A549 (cell line): ENCODE measurements at regions not wholly inside any gene's neighbourhood (a gene's known extent, or its start where the extent isn't known, plus 50 kb on each side); places are given as distances from the start of the nearest gene placed in this dataset.
A peak's percentile ranks its signal among the peaks of the same experiment; 100 is the strongest.

Experiments used
- ATAC-seq, 2 experiments: fragments of 200-7000 bp in 1 of 2; fragments of >200 bp in 1 of 2; cut with Nextera tagmentation in 1 of 2; cut with Tn5 transposase in 1 of 2; 3 replicates each; pipeline versions ENCODE4 v1.8.0 to v1.9.1; 2018 to 2020; ENCODE audit warnings: mild to moderate bottlenecking in 1 of 2, moderate library complexity in 1 of 2
- CTCF ChIA-PET: fragments of 300-600 bp; sonication (Branson Sonifier 250); formaldehyde crosslinking; extraction: SDS; loops from one replicate; lab custom pipeline; 2021; ENCODE audit warnings: antibody characterized with exemption, inconsistent platforms; lab: Yijun Ruan, JAX
- POLR2A ChIA-PET: fragments of 350-600 bp; formaldehyde crosslinking; extraction: SDS; loops from one replicate; lab custom pipeline; 2021; ENCODE audit warnings: antibody characterized with exemption, inconsistent platforms; lab: Yijun Ruan, JAX
- DNase-seq, 2 experiments: peaks; one replicate each; pipeline versions ENCODE4 v3.0.0 to v3.0.0-alpha.2; 2011 to 2016; ENCODE audit warnings: low read depth in 1 of 2, low spot score in 1 of 2
- FAIRE-seq: peaks from 2 replicates; lab custom pipeline; 2011; peaks lifted over from hg19 to GRCh38; lab: Jason Lieb, UNC
- H3K27ac ChIP-seq, 2 experiments: fragments of >200 bp; sonication (Bioruptor Twin); formaldehyde crosslinking; 3 replicates each; pipeline ENCODE4 v1.5.1; 2016 to 2017
- H3K4me1 ChIP-seq: fragments of >200 bp; sonication (Bioruptor Twin); formaldehyde crosslinking; 3 replicates; pipeline ENCODE4 v1.6.1; 2016
- H3K4me2 ChIP-seq: fragments of >200 bp; sonication (Bioruptor Twin); formaldehyde crosslinking; 3 replicates; pipeline ENCODE4 v1.6.1; 2016
- H3K4me3 ChIP-seq: fragments of >200 bp; sonication (Bioruptor Twin); formaldehyde crosslinking; 3 replicates; pipeline ENCODE4 v1.5.1; 2016
- H3K9me3 ChIP-seq: fragments of >200 bp; sonication (Bioruptor Twin); formaldehyde crosslinking; 3 replicates; pipeline ENCODE4 v1.6.1; 2016
- ATOH8 ChIP-seq: fragments of 250-450 bp; sonication (Bioruptor Pico); IDR thresholded peaks from 2 replicates; pipeline ENCODE4 v1.5.0; 2020; ENCODE audit warnings: low read depth, mild to moderate bottlenecking, moderate library complexity
- CBX8 ChIP-seq: fragments of 200-600 bp; sonication (generic); IDR thresholded peaks from 2 replicates; pipeline ENCODE4 v1.6.1; 2016
- CEBPB ChIP-seq, 2 experiments: fragments of >200 bp in 1 of 2; sonication (Bioruptor Twin) in 1 of 2; formaldehyde crosslinking in 1 of 2; IDR thresholded peaks; 2 replicates each; pipeline ENCODE4 v1.6.1; 2012 to 2016
- CHD4 ChIP-seq: fragments of 200-600 bp; sonication (generic); IDR thresholded peaks from 2 replicates; pipeline ENCODE4 v1.6.1; 2016; ENCODE audit warnings: antibody characterized with exemption, mild to moderate bottlenecking, borderline replicate concordance
- E2F6 ChIP-seq: IDR thresholded peaks from 2 replicates; pipeline ENCODE4 v1.6.1; 2012; ENCODE audit warnings: low read depth, borderline replicate concordance
- EHF ChIP-seq: fragments of 250-450 bp; sonication (Bioruptor Pico); IDR thresholded peaks from 2 replicates; pipeline ENCODE4 v1.5.0; 2020; ENCODE audit warnings: mild to moderate bottlenecking
- ESRRA ChIP-seq: fragments of 150-350 bp; IDR thresholded peaks from 2 replicates; pipeline ENCODE4 v1.6.1; 2014; ENCODE audit warnings: mild to moderate bottlenecking, low read length, borderline replicate concordance
- FOXS1 ChIP-seq: fragments of 250-450 bp; sonication (Bioruptor Pico); IDR thresholded peaks from 2 replicates; pipeline ENCODE4 v1.5.0; 2020; ENCODE audit warnings: mild to moderate bottlenecking, moderate library complexity
- GATA3 ChIP-seq: IDR thresholded peaks from 2 replicates; pipeline ENCODE4 v1.6.1; 2012; ENCODE audit warnings: borderline replicate concordance
- HDAC2 ChIP-seq: fragments of 200-600 bp; sonication (generic); IDR thresholded peaks from 2 replicates; pipeline ENCODE4 v1.6.1; 2016
- HES2 ChIP-seq: fragments of >200 bp; sonication (Bioruptor Twin); formaldehyde crosslinking; IDR thresholded peaks from 2 replicates; pipeline ENCODE4 v1.6.1; 2016
- HOXB5 ChIP-seq: fragments of 250-450 bp; sonication (Bioruptor Pico); IDR thresholded peaks from 2 replicates; pipeline ENCODE4 v1.5.0; 2020; ENCODE audit warnings: mild to moderate bottlenecking, moderate library complexity
- JUN ChIP-seq, 2 experiments: fragments of >200 bp; sonication (Bioruptor Twin); formaldehyde crosslinking; IDR thresholded peaks; 2 replicates in 1 of 2; 3 replicates in 1 of 2; pipeline ENCODE4 v1.6.1; 2016 to 2017
- JUNB ChIP-seq: fragments of >200 bp; sonication (Bioruptor Twin); formaldehyde crosslinking; IDR thresholded peaks from 2 replicates; pipeline ENCODE4 v1.6.1; 2016
- KDM5A ChIP-seq: fragments of 200-600 bp; sonication (generic); IDR thresholded peaks from 2 replicates; pipeline ENCODE4 v1.6.1; 2016; ENCODE audit warnings: antibody characterized with exemption, mild to moderate bottlenecking
- MAFK ChIP-seq: fragments of 450-650 bp; IDR thresholded peaks from 2 replicates; pipeline ENCODE4 v1.6.1; 2014; ENCODE audit not compliant: partially characterized antibody
- NR3C1 ChIP-seq: fragments of >200 bp; sonication (Bioruptor Twin); formaldehyde crosslinking; IDR thresholded peaks from 3 replicates; pipeline ENCODE4 v1.6.1; 2017
- POLR2A ChIP-seq: IDR thresholded peaks from 2 replicates; pipeline ENCODE4 v1.6.1; 2012; ENCODE audit warnings: mild to moderate bottlenecking, low read length
- POLR2AphosphoS2 ChIP-seq: conservative IDR thresholded peaks from 2 replicates; pipeline ENCODE4 v1.6.1; 2012; ENCODE audit warnings: low read length, improper control_type of control experiment, inconsistent platforms
- RAD21 ChIP-seq, 2 experiments: fragments of >200 bp in 1 of 2; sonication (Bioruptor Twin) in 1 of 2; formaldehyde crosslinking in 1 of 2; IDR thresholded peaks in 1 of 2; conservative IDR thresholded peaks in 1 of 2; 2 replicates in 1 of 2; 3 replicates in 1 of 2; pipeline ENCODE4 v1.6.1; 2012 to 2018; ENCODE audit warnings: inconsistent platforms in 1 of 2
- RARB ChIP-seq: fragments of 250-450 bp; sonication (Bioruptor Pico); IDR thresholded peaks from 2 replicates; pipeline ENCODE4 v1.8.0; 2021; ENCODE audit warnings: mild to moderate bottlenecking, moderate library complexity
- REST ChIP-seq: fragments of 200-600 bp; sonication (generic); IDR thresholded peaks from 2 replicates; pipeline ENCODE4 v1.6.1; 2016; ENCODE audit warnings: antibody characterized with exemption, mild to moderate bottlenecking, moderate library complexity
- RFX5 ChIP-seq: fragments of 450-650 bp; IDR thresholded peaks from 2 replicates; pipeline ENCODE4 v1.7.1; 2014; ENCODE audit warnings: antibody characterized with exemption, mild to moderate bottlenecking, moderate library complexity
- SMC3 ChIP-seq: fragments of >200 bp; sonication (Bioruptor Twin); formaldehyde crosslinking; IDR thresholded peaks from 3 replicates; pipeline ENCODE4 v1.6.1; 2018; ENCODE audit warnings: inconsistent platforms
- SREBF2 ChIP-seq: fragments of 450-650 bp; IDR thresholded peaks from 2 replicates; pipeline ENCODE4 v1.6.1; 2014; ENCODE audit warnings: mild to moderate bottlenecking, moderate library complexity
- TP53 ChIP-seq: fragments of 250-450 bp; sonication (Bioruptor Pico); IDR thresholded peaks from 2 replicates; pipeline ENCODE4 v1.5.0; 2021; ENCODE audit warnings: mild to moderate bottlenecking, moderate library complexity
- USF2 ChIP-seq: fragments of 450-650 bp; IDR thresholded peaks from 2 replicates; pipeline ENCODE4 v1.6.1; 2014; ENCODE audit warnings: antibody characterized with exemption
- ZFP36 ChIP-seq: fragments of 450-650 bp; IDR thresholded peaks from 2 replicates; pipeline ENCODE4 v1.6.1; 2014; ENCODE audit warnings: borderline replicate concordance; ENCODE audit not compliant: partially characterized antibody
- ZNF302 ChIP-seq: fragments of 250-450 bp; sonication (Bioruptor Pico); IDR thresholded peaks from 2 replicates; pipeline ENCODE4 v1.9.0; 2021; ENCODE audit warnings: inconsistent platforms, mild to moderate bottlenecking, moderate library complexity
- WGBS: methylation state at CpG from one replicate; pipeline ENCODE4 v1.1.6; 2017; ENCODE audit errors: missing lambda C conversion rate; 5-methylcytosine and 5-hydroxymethylcytosine counted together

- no peak overlapping the region for H3K27ac ChIP-seq
- WGBS = 2% methylated on average over 3 of the region's 3 CpGs
- H3K4me2 ChIP-seq = no peak overlapping the region
- DNase-seq = no peak
- TF ChIP-seq POLR2A (no peak), HES2 (no peak), GATA3 (no peak), ESRRA (no peak), CHD4 (no peak), JUNB (no peak), CEBPB (IDR thresholded peaks at IDR 0.05) (no peak), REST (no peak), JUN (IDR thresholded peaks at IDR 0.05) (no peak), EHF (CRISPR knock-in tag) (no peak), RARB (CRISPR knock-in tag) (no peak), MAFK (no peak), HOXB5 (CRISPR knock-in tag) (no peak), USF2 (no peak), NR3C1 (no peak), POLR2AphosphoS2 (no peak), KDM5A (no peak)
- TF ChIP-seq, all 56 proteins: peak for 0
- FAIRE-seq (peak; percentile 88), ATAC-seq (no peak)
- CTCF ChIA-PET = no interaction called here
- POLR2A ChIA-PET = no interaction called here
- no peaks in the 10 kb centered on the region for H3K4me1 ChIP-seq
- no peak overlapping the region for H3K4me3 ChIP-seq
- no peaks in the 10 kb centered on the region for H3K9me3 ChIP-seq
Observed at GRCh38 chrX:138946926-138947325, 235.4 kb upstream of the FGF13 start.

- no peak overlapping the region for H3K4me2 ChIP-seq
- peak; percentile 32 for FAIRE-seq
Observed at GRCh38 chrX:138945219-138945618, 233.7 kb upstream of the FGF13 start.

More at GRCh38 chrX:138945219-138945618, 233.7 kb upstream of the FGF13 start:
- Histone ChIP-seq H3K4me3 (no peak overlapping the region), H3K27ac (no peak overlapping the region), H3K4me1 (no peaks in the 10 kb centered on the region), H3K9me3 (no peaks in the 10 kb centered on the region)
- ChIA-PET CTCF (no interaction called here), POLR2A (no interaction called here)
- TF ChIP-seq CHD4 (no peak), HDAC2 (no peak), TP53 (CRISPR knock-in tag) (no peak), E2F6 (no peak), SMC3 (no peak), HES2 (no peak), CBX8 (no peak), USF2 (no peak), REST (no peak), FOXS1 (CRISPR knock-in tag) (no peak), RFX5 (no peak), ATOH8 (no peak), RAD21 (conservative IDR thresholded peaks at IDR 0.05 in 1 of 2, IDR thresholded peaks at IDR 0.05 in 1 of 2) (no peak), ZFP36 (no peak), ZNF302 (CRISPR knock-in tag) (no peak), SREBF2 (no peak)
- DNase-seq = no peak
- WGBS = 21% methylated on average over 6 of the region's 6 CpGs
- ATAC-seq = no peak
